Gastroesophageal sphincter (tissue), 4 donors: ENCODE measurements at regions not wholly inside any gene's neighbourhood (a gene's known extent, or its start where the extent isn't known, plus 50 kb on each side); places are given as distances from the start of the nearest gene placed in this dataset.

Experiments
- ATAC-seq: fragments of 150-250 bp; one replicate; pipeline ENCODE4 v1.9.1; 2016; ENCODE audit warnings: mild to moderate bottlenecking, moderate library complexity
- H3K27ac ChIP-seq, 4 donors: fragments of 200-600 bp; sonication (generic) in 3 of 4; 1 replicate in 3 of 4; 2 replicates in 1 of 4; pipeline ENCODE4 v1.5.1; 2016 to 2019
- H3K27me3 ChIP-seq: fragments of 200-600 bp; sonication (generic); one replicate; pipeline ENCODE4 v1.5.1; 2019
- H3K36me3 ChIP-seq, 2 donors: fragments of 200-600 bp; sonication (generic); one replicate each; pipeline ENCODE4 v1.5.1; 2019; ENCODE audit warnings: control low read depth in 1 of 2
- H3K4me1 ChIP-seq, 3 donors: fragments of 200-600 bp; sonication (generic); 1 replicate in 2 of 3; 2 replicates in 1 of 3; pipeline ENCODE4 v1.5.1; 2016 to 2019; ENCODE audit warnings: control low read depth in 2 of 3
- H3K4me3 ChIP-seq, 2 donors: fragments of 200-600 bp; sonication (generic); one replicate each; pipeline ENCODE4 v1.5.1; 2019; ENCODE audit warnings: mild to moderate bottlenecking in 1 of 2, moderate library complexity in 1 of 2
- H3K9me3 ChIP-seq, 3 donors: fragments of 200-600 bp; sonication (generic); one replicate each; pipeline ENCODE4 v1.5.1; 2017 to 2019; ENCODE audit warnings: control low read depth in 2 of 3
- EP300 ChIP-seq: sonication (generic); formaldehyde crosslinking; IDR thresholded peaks from one replicate; pipeline ENCODE4 v1.6.1; 2017; ENCODE audit warnings: antibody characterized with exemption, mild to moderate bottlenecking
- POLR2A ChIP-seq, 2 donors: fragments of 450-650 bp; IDR thresholded peaks; one replicate each; pipeline ENCODE4 v1.6.1; 2017; ENCODE audit warnings: antibody characterized with exemption in 2 of 2, mild to moderate bottlenecking in 2 of 2, moderate library complexity in 1 of 2
- POLR2AphosphoS5 ChIP-seq: sonication (generic); formaldehyde crosslinking; IDR thresholded peaks from one replicate; pipeline ENCODE4 v1.6.1; 2017; ENCODE audit warnings: antibody characterized with exemption
- WGBS, 2 donors: methylation state at CpG; one replicate each; pipeline ENCODE4 v1.1.5; 2018; ENCODE audit warnings: low coverage in 1 of 2; 5-methylcytosine and 5-hydroxymethylcytosine counted together
- TF ChIP-seq, protein P1 (sequence below), 4 experiments: fragments of 200-600 bp in 2 of 4; fragments of 450-650 bp in 2 of 4; sonication (generic) in 1 of 4; IDR thresholded peaks; one replicate each; pipeline ENCODE4 v1.5.1; 2017 to 2019; ENCODE audit warnings: antibody characterized with exemption in 4 of 4, mild to moderate bottlenecking in 2 of 4, moderate library complexity in 2 of 4

DNA sequence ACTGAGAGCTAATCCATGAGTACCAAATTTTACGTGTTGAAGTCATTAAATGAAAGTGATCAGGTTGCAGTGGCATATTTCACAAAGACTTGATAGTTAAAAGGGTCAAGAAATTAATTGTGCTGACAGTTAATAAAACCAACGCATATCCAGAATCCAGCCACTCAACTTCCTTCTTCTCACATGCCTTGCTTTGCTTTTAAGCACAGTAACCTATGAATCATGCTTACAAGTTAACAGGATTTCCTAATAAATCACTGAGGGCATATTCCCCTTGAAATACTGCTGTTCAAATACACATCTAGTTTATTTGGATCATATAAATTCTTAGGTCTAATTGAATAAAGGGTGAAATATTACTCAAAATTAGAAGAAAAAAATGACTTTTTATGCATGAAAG, 801.5 kb upstream of the EPHA6 start:
- Histone ChIP-seq H3K27me3 (no peaks in the 10 kb centered on the region), H3K4me3 (no peak overlapping the region), H3K9me3 (no peaks in the 10 kb centered on the region), H3K4me1 (no peaks in the 10 kb centered on the region), H3K36me3 (no peaks in the 10 kb centered on the region), H3K27ac (no peak overlapping the region)
- ATAC-seq, result no peak
- TF ChIP-seq POLR2A (IDR thresholded peaks at IDR 0.05), result no peak
- WGBS, 2 donors, result 46 to 58% methylated on average over 2 of the region's 2 CpGs

DNA sequence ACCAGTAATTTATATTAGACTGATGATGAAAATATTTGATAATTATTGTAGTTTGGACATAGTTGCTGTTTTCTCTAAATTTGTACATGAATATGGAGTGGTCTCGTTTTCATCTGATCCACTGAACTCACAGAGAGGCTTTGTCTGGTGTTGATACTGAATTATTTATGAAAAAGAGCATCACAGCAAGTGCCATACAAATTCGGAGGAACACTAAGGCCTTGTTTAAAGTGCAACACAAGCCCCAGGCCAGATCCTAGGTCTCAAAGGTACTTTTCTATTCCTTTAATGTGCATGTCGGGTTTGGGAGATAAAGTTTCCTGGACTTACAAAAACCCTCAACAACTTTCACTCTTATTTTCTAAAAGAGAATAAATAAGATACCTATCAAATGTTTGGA, 796.8 kb upstream of the EPHA6 start:
- WGBS, 2 donors, result 65 to 91% methylated on average over 1 to 3 of the region's 3 CpGs
- TF ChIP-seq EP300 (no peak), POLR2AphosphoS5 (no peak), POLR2A (IDR thresholded peaks at IDR 0.05) (no peak)
- TF ChIP-seq, protein P1, sequence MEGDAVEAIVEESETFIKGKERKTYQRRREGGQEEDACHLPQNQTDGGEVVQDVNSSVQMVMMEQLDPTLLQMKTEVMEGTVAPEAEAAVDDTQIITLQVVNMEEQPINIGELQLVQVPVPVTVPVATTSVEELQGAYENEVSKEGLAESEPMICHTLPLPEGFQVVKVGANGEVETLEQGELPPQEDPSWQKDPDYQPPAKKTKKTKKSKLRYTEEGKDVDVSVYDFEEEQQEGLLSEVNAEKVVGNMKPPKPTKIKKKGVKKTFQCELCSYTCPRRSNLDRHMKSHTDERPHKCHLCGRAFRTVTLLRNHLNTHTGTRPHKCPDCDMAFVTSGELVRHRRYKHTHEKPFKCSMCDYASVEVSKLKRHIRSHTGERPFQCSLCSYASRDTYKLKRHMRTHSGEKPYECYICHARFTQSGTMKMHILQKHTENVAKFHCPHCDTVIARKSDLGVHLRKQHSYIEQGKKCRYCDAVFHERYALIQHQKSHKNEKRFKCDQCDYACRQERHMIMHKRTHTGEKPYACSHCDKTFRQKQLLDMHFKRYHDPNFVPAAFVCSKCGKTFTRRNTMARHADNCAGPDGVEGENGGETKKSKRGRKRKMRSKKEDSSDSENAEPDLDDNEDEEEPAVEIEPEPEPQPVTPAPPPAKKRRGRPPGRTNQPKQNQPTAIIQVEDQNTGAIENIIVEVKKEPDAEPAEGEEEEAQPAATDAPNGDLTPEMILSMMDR (IDR thresholded peaks at IDR 0.05), result no peak

GRCh38 chr3:96022676-96023075, 791.7 kb upstream of the EPHA6 start:
- no peak for ATAC-seq
- H3K4me3 ChIP-seq, result no peak overlapping the region
- no peaks in the 10 kb centered on the region for H3K4me1 ChIP-seq
- H3K27me3 ChIP-seq, result no peaks in the 10 kb centered on the region
- 71 to 83% methylated on average over 2 of the region's 2 CpGs for WGBS, 2 donors
- no peaks in the 10 kb centered on the region for H3K36me3 ChIP-seq
- no peak overlapping the region for H3K27ac ChIP-seq
- H3K9me3 ChIP-seq, result no peaks in the 10 kb centered on the region
- TF ChIP-seq POLR2AphosphoS5, result no peak
- TF ChIP-seq, protein P1 (IDR thresholded peaks at IDR 0.05), result no peak
- no peak for TF ChIP-seq EP300
- no peak for TF ChIP-seq POLR2A (IDR thresholded peaks at IDR 0.05)

More for the DNA sequence above, 796.8 kb upstream of the EPHA6 start:
- H3K36me3 ChIP-seq, result no peaks in the 10 kb centered on the region
- H3K27me3 ChIP-seq, result no peaks in the 10 kb centered on the region
- H3K4me1 ChIP-seq, result no peaks in the 10 kb centered on the region
- no peak for ATAC-seq
- no peak overlapping the region for H3K27ac ChIP-seq
- no peak overlapping the region for H3K4me3 ChIP-seq
- H3K9me3 ChIP-seq, result no peaks in the 10 kb centered on the region

GRCh38 chr3:96027718-96028117, 786.7 kb upstream of the EPHA6 start:
- WGBS, 2 donors, result 49 to 52% methylated on average over 2 of the region's 2 CpGs

GRCh38 chr3:96039632-96040031, 774.8 kb upstream of the EPHA6 start:
- TF ChIP-seq EP300 (no peak), POLR2A (IDR thresholded peaks at IDR 0.05) (no peak), POLR2AphosphoS5 (no peak)
- TF ChIP-seq, protein P1 (IDR thresholded peaks at IDR 0.05), result no peak
- no peak overlapping the region for H3K27ac ChIP-seq
- no peaks in the 10 kb centered on the region for H3K27me3 ChIP-seq
- no peak for ATAC-seq
- H3K9me3 ChIP-seq, result no peaks in the 10 kb centered on the region
- no peaks in the 10 kb centered on the region for H3K4me1 ChIP-seq
- no peaks in the 10 kb centered on the region for H3K36me3 ChIP-seq
- H3K4me3 ChIP-seq, result no peak overlapping the region

More at GRCh38 chr3:96027718-96028117, 786.7 kb upstream of the EPHA6 start:
- Histone ChIP-seq H3K4me1 (no peaks in the 10 kb centered on the region), H3K27ac (no peak overlapping the region), H3K9me3 (no peaks in the 10 kb centered on the region), H3K4me3 (no peak overlapping the region), H3K36me3 (no peaks in the 10 kb centered on the region), H3K27me3 (no peaks in the 10 kb centered on the region)
- TF ChIP-seq POLR2A (IDR thresholded peaks at IDR 0.05) (no peak), EP300 (no peak), POLR2AphosphoS5 (no peak)
- TF ChIP-seq, protein P1 (IDR thresholded peaks at IDR 0.05), result no peak
- no peak for ATAC-seq
